Smooth muscle cell (in vitro differentiated cells): ENCODE measurements at regions not wholly inside any gene's neighbourhood (a gene's known extent, or its start where the extent isn't known, plus 50 kb on each side); places are given as distances from the start of the nearest gene placed in this dataset.

Experiments
- DNase-seq: peaks from one replicate; lab custom pipeline; 2025; ENCODE audit not compliant: unreplicated experiment; lab: John Stamatoyannopoulos, UW
- H2AFZ ChIP-seq: fragments of 200-600 bp; sonication (generic); 2 replicates; pipeline ENCODE4 v1.6.0; 2016; ENCODE audit warnings: antibody characterized with exemption, low read depth, mild to moderate bottlenecking
- H3F3A ChIP-seq: fragments of 200-600 bp; sonication (generic); 2 replicates; pipeline ENCODE4 v1.6.0; 2017; ENCODE audit warnings: antibody characterized with exemption, low read depth
- H3K27ac ChIP-seq: fragments of 200-600 bp; sonication (generic); 2 replicates; pipeline ENCODE4 v1.5.1; 2016; ENCODE audit warnings: low read depth, mild to moderate bottlenecking
- H3K27me3 ChIP-seq: fragments of 200-600 bp; sonication (generic); 2 replicates; pipeline ENCODE4 v1.6.1; 2016; ENCODE audit warnings: low read depth, mild to moderate bottlenecking
- H3K36me3 ChIP-seq: fragments of 200-600 bp; sonication (generic); 2 replicates; pipeline ENCODE4 v1.5.1; 2016; ENCODE audit warnings: low read depth
- H3K4me1 ChIP-seq: fragments of 200-600 bp; sonication (generic); 2 replicates; pipeline ENCODE4 v1.5.1; 2016; ENCODE audit warnings: low read depth
- H3K4me2 ChIP-seq: fragments of 200-600 bp; sonication (generic); 2 replicates; pipeline ENCODE4 v1.6.0; 2016; ENCODE audit warnings: mild to moderate bottlenecking
- H3K4me3 ChIP-seq: fragments of 200-600 bp; sonication (generic); 2 replicates; pipeline ENCODE4 v1.5.1; 2016; ENCODE audit warnings: mild to moderate bottlenecking
- H3K79me2 ChIP-seq: fragments of 200-600 bp; sonication (generic); 2 replicates; pipeline ENCODE4 v1.6.0; 2016; ENCODE audit warnings: low read depth, mild to moderate bottlenecking
- H3K9ac ChIP-seq: fragments of 200-600 bp; sonication (generic); 2 replicates; pipeline ENCODE4 v1.6.0; 2016; ENCODE audit warnings: low read depth
- H3K9me3 ChIP-seq: fragments of 200-600 bp; sonication (generic); replicated peaks from 2 replicates; pipeline ENCODE4 v1.5.1; 2016; ENCODE audit warnings: low read depth
- H4K20me1 ChIP-seq: fragments of 200-600 bp; sonication (generic); 2 replicates; pipeline ENCODE4 v1.6.0; 2016; ENCODE audit warnings: low read depth
- WGBS: methylation state at CpG from one replicate; pipeline ENCODE4 v1.1.7; 2016; ENCODE audit warnings: low lambda C conversion rate; 5-methylcytosine and 5-hydroxymethylcytosine counted together
- TF ChIP-seq, protein P1 (sequence below): fragments of 200-600 bp; sonication (generic); IDR thresholded peaks from 2 replicates; pipeline ENCODE4 v1.5.1; 2017; ENCODE audit warnings: borderline replicate concordance, mild to moderate bottlenecking, antibody characterized with exemption; ENCODE audit not compliant: insufficient read depth, poor library complexity, severe bottlenecking

DNA sequence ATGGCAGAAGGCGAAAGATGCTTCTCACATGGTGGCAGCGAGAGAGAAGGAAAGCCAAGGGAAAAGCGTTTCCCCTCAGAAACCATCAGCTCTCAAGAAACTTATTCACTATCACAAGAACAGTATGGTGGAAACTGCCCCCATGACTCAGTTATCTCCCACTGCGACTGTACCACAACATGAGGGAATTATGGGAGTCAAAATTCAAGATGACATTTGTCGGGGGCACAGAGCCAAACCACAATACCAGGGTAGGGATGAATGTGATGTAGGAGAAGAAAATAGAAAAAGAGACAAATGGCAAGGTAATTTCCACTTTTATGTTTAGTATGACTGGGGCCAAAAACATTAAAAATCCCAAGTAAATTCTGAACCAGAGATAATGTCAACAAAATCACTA is 216.8 kb downstream of the TRIM36 start:
- H3K36me3 ChIP-seq = no peaks in the 10 kb centered on the region
- H3K27me3 ChIP-seq = no peaks in the 10 kb centered on the region
- no peak overlapping the region for H2AFZ ChIP-seq
- no peak for DNase-seq
- H3K9me3 ChIP-seq = no peaks in the 10 kb centered on the region
- H3K79me2 ChIP-seq = no peaks in the 10 kb centered on the region
- H3K4me3 ChIP-seq = no peak overlapping the region
- 88% methylated on average over 5 of the region's 5 CpGs for WGBS
- H3K4me2 ChIP-seq = no peak overlapping the region
- TF ChIP-seq, protein P1, sequence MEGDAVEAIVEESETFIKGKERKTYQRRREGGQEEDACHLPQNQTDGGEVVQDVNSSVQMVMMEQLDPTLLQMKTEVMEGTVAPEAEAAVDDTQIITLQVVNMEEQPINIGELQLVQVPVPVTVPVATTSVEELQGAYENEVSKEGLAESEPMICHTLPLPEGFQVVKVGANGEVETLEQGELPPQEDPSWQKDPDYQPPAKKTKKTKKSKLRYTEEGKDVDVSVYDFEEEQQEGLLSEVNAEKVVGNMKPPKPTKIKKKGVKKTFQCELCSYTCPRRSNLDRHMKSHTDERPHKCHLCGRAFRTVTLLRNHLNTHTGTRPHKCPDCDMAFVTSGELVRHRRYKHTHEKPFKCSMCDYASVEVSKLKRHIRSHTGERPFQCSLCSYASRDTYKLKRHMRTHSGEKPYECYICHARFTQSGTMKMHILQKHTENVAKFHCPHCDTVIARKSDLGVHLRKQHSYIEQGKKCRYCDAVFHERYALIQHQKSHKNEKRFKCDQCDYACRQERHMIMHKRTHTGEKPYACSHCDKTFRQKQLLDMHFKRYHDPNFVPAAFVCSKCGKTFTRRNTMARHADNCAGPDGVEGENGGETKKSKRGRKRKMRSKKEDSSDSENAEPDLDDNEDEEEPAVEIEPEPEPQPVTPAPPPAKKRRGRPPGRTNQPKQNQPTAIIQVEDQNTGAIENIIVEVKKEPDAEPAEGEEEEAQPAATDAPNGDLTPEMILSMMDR = no peak
- no peak overlapping the region for H3K9ac ChIP-seq
- no peaks in the 10 kb centered on the region for H3F3A ChIP-seq
- H4K20me1 ChIP-seq = no peaks in the 10 kb centered on the region
- no peaks in the 10 kb centered on the region for H3K4me1 ChIP-seq
- no peak overlapping the region for H3K27ac ChIP-seq

DNA sequence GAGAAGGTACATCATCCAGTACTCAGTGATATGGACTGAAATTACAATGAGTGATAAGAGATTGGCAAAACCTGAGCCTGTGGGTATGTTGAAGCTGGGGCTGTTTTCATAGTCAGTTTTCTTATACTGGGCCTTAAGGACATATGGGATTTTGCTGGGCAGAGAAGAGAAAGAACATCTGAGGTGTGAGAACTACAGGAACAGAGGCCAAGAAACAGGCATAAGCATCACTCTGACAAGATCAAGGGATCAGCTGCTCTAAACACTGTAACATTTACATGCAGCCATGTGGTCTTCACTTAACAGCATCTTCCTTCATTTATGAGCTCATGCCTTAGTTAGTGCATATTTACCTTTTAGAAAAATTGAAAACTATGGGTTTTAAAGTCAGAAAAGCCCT is 220.0 kb downstream of the TRIM36 start:
- TF ChIP-seq, protein P1 = no peak
- no peak overlapping the region for H3K4me2 ChIP-seq
- no peaks in the 10 kb centered on the region for H3K27me3 ChIP-seq
- no peaks in the 10 kb centered on the region for H3K4me1 ChIP-seq
- no peaks in the 10 kb centered on the region for H3K9me3 ChIP-seq
- no peaks in the 10 kb centered on the region for H3K36me3 ChIP-seq
- DNase-seq = no peak
- no peak overlapping the region for H3K4me3 ChIP-seq
- no peaks in the 10 kb centered on the region for H3F3A ChIP-seq
- no peaks in the 10 kb centered on the region for H4K20me1 ChIP-seq
- no peak overlapping the region for H3K9ac ChIP-seq
- H2AFZ ChIP-seq = no peak overlapping the region
- H3K79me2 ChIP-seq = no peaks in the 10 kb centered on the region
- no peak overlapping the region for H3K27ac ChIP-seq

DNA sequence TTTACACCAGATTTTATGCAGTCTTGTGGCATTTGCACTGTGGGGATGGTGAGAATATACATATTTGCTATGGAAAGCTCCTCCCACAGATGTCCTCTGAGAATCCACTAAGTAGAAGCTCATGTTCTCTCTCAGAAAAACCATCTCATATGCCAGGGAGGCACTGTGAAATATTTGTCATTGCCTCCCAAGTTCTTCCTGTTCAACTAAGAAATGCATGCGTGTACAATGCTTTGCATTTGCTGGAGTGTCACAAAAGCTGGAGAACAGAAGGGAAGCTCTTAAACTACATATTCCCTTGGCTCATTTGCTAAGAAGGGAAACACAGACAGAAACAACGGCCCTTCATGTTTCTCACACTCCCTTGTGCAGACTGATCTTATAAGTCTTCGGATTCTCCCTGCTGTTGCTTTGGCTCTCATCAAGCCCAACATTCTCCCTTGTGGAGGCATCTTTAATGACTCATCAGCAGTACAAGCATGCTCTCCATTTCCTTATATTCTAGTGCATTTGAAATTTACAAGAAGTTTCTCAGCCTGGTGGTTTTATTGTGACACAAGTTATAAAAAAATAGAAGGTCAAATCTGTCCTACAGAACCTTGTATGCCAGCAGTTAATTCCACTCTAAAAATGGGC is 220.6 kb downstream of the TRIM36 start:
- no peak overlapping the region for H3K4me3 ChIP-seq
- H3K27me3 ChIP-seq = no peaks in the 10 kb centered on the region
- H3K27ac ChIP-seq = no peak overlapping the region
- H3K4me1 ChIP-seq = no peaks in the 10 kb centered on the region
- no peak overlapping the region for H3K9ac ChIP-seq
- no peaks in the 10 kb centered on the region for H3K79me2 ChIP-seq
- no peaks in the 10 kb centered on the region for H3F3A ChIP-seq
- no peak overlapping the region for H2AFZ ChIP-seq
- 47% methylated on average over 3 of the region's 3 CpGs for WGBS
- H4K20me1 ChIP-seq = no peaks in the 10 kb centered on the region
- DNase-seq = no peak
- no peaks in the 10 kb centered on the region for H3K36me3 ChIP-seq
- H3K9me3 ChIP-seq = no peaks in the 10 kb centered on the region
- TF ChIP-seq, protein P1 = no peak
- no peak overlapping the region for H3K4me2 ChIP-seq

DNA sequence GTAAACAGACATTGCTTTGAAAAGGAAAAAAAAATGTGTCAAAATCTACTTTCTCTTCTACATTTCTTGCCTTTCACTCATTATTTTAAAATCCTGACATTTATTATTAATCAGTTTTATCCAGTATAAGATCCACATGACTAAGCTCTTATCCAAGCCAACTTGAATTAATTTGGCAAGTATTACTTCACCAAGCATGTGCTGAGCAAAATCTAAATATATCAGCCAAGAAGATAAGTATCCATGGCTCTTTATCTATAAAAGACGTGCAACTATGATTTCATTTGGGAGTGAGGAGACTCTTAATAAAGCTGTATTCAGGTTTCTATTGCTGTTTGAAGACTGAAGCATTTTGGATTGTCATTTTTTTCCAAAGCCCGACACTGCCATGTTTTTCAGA is 221.3 kb downstream of the TRIM36 start:
- no peak for DNase-seq
- Histone ChIP-seq H3K4me3 (no peak overlapping the region), H4K20me1 (no peaks in the 10 kb centered on the region), H3K4me1 (no peaks in the 10 kb centered on the region), H3K36me3 (no peaks in the 10 kb centered on the region), H2AFZ (no peak overlapping the region), H3K79me2 (no peaks in the 10 kb centered on the region), H3F3A (no peaks in the 10 kb centered on the region), H3K9me3 (no peaks in the 10 kb centered on the region), H3K27me3 (no peaks in the 10 kb centered on the region), H3K27ac (no peak overlapping the region), H3K9ac (no peak overlapping the region), H3K4me2 (no peak overlapping the region)
- 66% methylated on average over 2 of the region's 2 CpGs for WGBS
- TF ChIP-seq, protein P1 = no peak
